IMR-90 (cell line): ENCODE measurements at regions not wholly inside any gene's neighbourhood (a gene's known extent, or its start where the extent isn't known, plus 50 kb on each side); places are given as distances from the start of the nearest gene placed in this dataset.

Experiments used
- ATAC-seq: fragments of 200-7000 bp; cut with Tn5 transposase; 2 replicates; pipeline ENCODE4 v1.9.1; 2020; ENCODE audit warnings: low read depth, mild to moderate bottlenecking, moderate library complexity
- BruUV-seq: library from RNA; stranded (reverse); fragments of 400-500 nt; replicated peaks from 2 replicates; lab custom pipeline; 2021; lab: Mats Ljungman, UMichigan
- CTCF ChIA-PET: fragments of 300-600 bp; formaldehyde crosslinking; extraction: SDS; loops from one replicate; lab custom pipeline; 2021; ENCODE audit warnings: antibody characterized with exemption; lab: Yijun Ruan, JAX
- POLR2A ChIA-PET: fragments of 300-600 bp; sonication (Branson Sonifier 250); formaldehyde crosslinking; loops from one replicate; lab custom pipeline; 2022; ENCODE audit warnings: antibody characterized with exemption; ENCODE audit not compliant: unreplicated experiment; lab: Charles Lee
- DNase-seq: peaks from one replicate; pipeline ENCODE4 v3.0.0; 2013
- H2AFZ ChIP-seq: replicated peaks from 2 replicates; pipeline ENCODE3; 2013; ENCODE audit warnings: low read length, mild to moderate bottlenecking; ENCODE audit not compliant: poor library complexity
- H2AK5ac ChIP-seq: 2 replicates; pipeline ENCODE4 v1.6.1; 2013; ENCODE audit warnings: low read depth, low read length, inconsistent platforms
- H2AK9ac ChIP-seq: replicated peaks from 2 replicates; pipeline ENCODE3; 2013; ENCODE audit warnings: mild to moderate bottlenecking, low read depth, low read length, moderate library complexity; ENCODE audit not compliant: poor library complexity
- H2BK120ac ChIP-seq: 2 replicates; pipeline ENCODE4 v1.6.1; 2013; ENCODE audit warnings: low read depth, low read length, inconsistent platforms
- H2BK15ac ChIP-seq: 3 replicates; pipeline ENCODE4 v1.6.1; 2013; ENCODE audit warnings: low read depth, low read length, inconsistent platforms
- H2BK20ac ChIP-seq: 2 replicates; pipeline ENCODE4 v1.6.1; 2013; ENCODE audit warnings: low read depth, mild to moderate bottlenecking, inconsistent platforms, low read length, moderate library complexity
- H2BK5ac ChIP-seq: 2 replicates; pipeline ENCODE4 v1.6.1; 2013; ENCODE audit warnings: mild to moderate bottlenecking, low read depth, low read length, inconsistent platforms; ENCODE audit not compliant: poor library complexity, severe bottlenecking
- H3K14ac ChIP-seq: replicated peaks from 2 replicates; pipeline ENCODE4 v1.6.1; 2013; ENCODE audit warnings: low read depth, low read length, inconsistent platforms
- H3K18ac ChIP-seq: 2 replicates; pipeline ENCODE4 v1.6.1; 2013; ENCODE audit warnings: low read depth, low read length, control low read depth
- H3K23ac ChIP-seq: 2 replicates; pipeline ENCODE4 v1.6.1; 2013; ENCODE audit warnings: low read depth, low read length, inconsistent platforms
- H3K27ac ChIP-seq: 2 replicates; pipeline ENCODE4 v1.5.1; 2013; ENCODE audit warnings: mild to moderate bottlenecking, control low read depth, low read length; ENCODE audit not compliant: insufficient read depth
- H3K27me3 ChIP-seq: 2 replicates; pipeline ENCODE4 v1.6.1; 2013; ENCODE audit warnings: low read length; ENCODE audit not compliant: control insufficient read depth, insufficient read depth
- H3K36me3 ChIP-seq: 2 replicates; pipeline ENCODE4 v1.6.1; 2013; ENCODE audit warnings: low read length, mixed read lengths; ENCODE audit not compliant: control insufficient read depth, insufficient read depth
- H3K4ac ChIP-seq: 2 replicates; pipeline ENCODE4 v1.6.1; 2013; ENCODE audit warnings: low read depth, low read length, inconsistent platforms
- H3K4me1 ChIP-seq: 2 replicates; pipeline ENCODE4 v1.6.1; 2013; ENCODE audit warnings: low read length, mixed read lengths; ENCODE audit not compliant: control insufficient read depth, insufficient read depth
- H3K4me2 ChIP-seq: 2 replicates; pipeline ENCODE4 v1.6.1; 2013; ENCODE audit warnings: low read depth, mild to moderate bottlenecking, control low read depth, low read length, moderate library complexity
- H3K4me3 ChIP-seq: 2 replicates; pipeline ENCODE4 v1.5.1; 2013; ENCODE audit warnings: low read depth, mild to moderate bottlenecking, control low read depth, low read length, moderate library complexity; ENCODE audit not compliant: insufficient read depth
- H3K56ac ChIP-seq: 2 replicates; pipeline ENCODE4 v1.6.1; 2013; ENCODE audit warnings: low read length, inconsistent platforms; ENCODE audit not compliant: insufficient read depth; ENCODE audit errors: extremely low read depth
- H3K79me1 ChIP-seq, 2 experiments: 2 replicates each; pipeline ENCODE4 v1.6.1; 2013; ENCODE audit warnings: low read length in 2 of 2, inconsistent platforms in 1 of 2, low read depth in 1 of 2
- H3K9ac ChIP-seq: 2 replicates; pipeline ENCODE4 v1.6.1; 2013; ENCODE audit warnings: low read depth, low read length, control low read depth
- H3K9me1 ChIP-seq: 2 replicates; pipeline ENCODE4 v1.6.1; 2013; ENCODE audit warnings: low read length, inconsistent platforms; ENCODE audit not compliant: insufficient read depth
- H3K9me3 ChIP-seq: 2 replicates; pipeline ENCODE4 v1.6.1; 2013; ENCODE audit warnings: low read length; ENCODE audit not compliant: control insufficient read depth, insufficient read depth
- H4K20me1 ChIP-seq: 2 replicates; pipeline ENCODE4 v1.6.1; 2013; ENCODE audit warnings: low read length, inconsistent platforms; ENCODE audit not compliant: insufficient read depth
- H4K5ac ChIP-seq: 2 replicates; pipeline ENCODE4 v1.6.1; 2013; ENCODE audit warnings: mild to moderate bottlenecking, low read depth, low read length, control low read depth
- H4K8ac ChIP-seq, 2 experiments: 2 replicates each; pipeline ENCODE4 v1.6.1; 2013; ENCODE audit warnings: low read depth in 2 of 2, low read length in 2 of 2, control low read depth in 1 of 2, inconsistent platforms in 1 of 2
- H4K91ac ChIP-seq: 2 replicates; pipeline ENCODE4 v1.6.1; 2013; ENCODE audit warnings: low read depth, low read length, inconsistent platforms; ENCODE audit not compliant: insufficient read depth
- BHLHE40 ChIP-seq: fragments of 150-350 bp; IDR thresholded peaks from 2 replicates; pipeline ENCODE4 v1.6.1; 2016; ENCODE audit warnings: mild to moderate bottlenecking, low read depth, low read length
- CEBPB ChIP-seq: IDR thresholded peaks from 2 replicates; pipeline ENCODE4 v1.6.1; 2012; ENCODE audit warnings: low read depth, low read length, improper control_type of control experiment
- MAFK ChIP-seq: IDR thresholded peaks from 2 replicates; pipeline ENCODE4 v1.6.1; 2012; ENCODE audit warnings: low read depth, low read length, improper control_type of control experiment
- MAZ ChIP-seq: IDR thresholded peaks from 2 replicates; pipeline ENCODE4 v1.6.1; 2012; ENCODE audit warnings: low read depth, mild to moderate bottlenecking, low read length, improper control_type of control experiment, moderate library complexity, borderline replicate concordance
- MXI1 ChIP-seq: IDR thresholded peaks from 2 replicates; pipeline ENCODE4 v1.6.1; 2012; ENCODE audit warnings: low read depth, mild to moderate bottlenecking, low read length, moderate library complexity, borderline replicate concordance
- NFE2L2 ChIP-seq: fragments of 150-350 bp; IDR thresholded peaks from 2 replicates; pipeline ENCODE4 v1.6.1; 2016; ENCODE audit warnings: low read depth, mild to moderate bottlenecking, low read length
- POLR2A ChIP-seq: IDR thresholded peaks from 2 replicates; pipeline ENCODE4 v1.6.1; 2012; ENCODE audit warnings: mild to moderate bottlenecking, low read depth, low read length
- RAD21 ChIP-seq: IDR thresholded peaks from 2 replicates; pipeline ENCODE4 v1.6.1; 2012; ENCODE audit warnings: low read length, improper control_type of control experiment
- RCOR1 ChIP-seq: IDR thresholded peaks from 2 replicates; pipeline ENCODE4 v1.6.1; 2012; ENCODE audit warnings: mild to moderate bottlenecking, low read length, improper control_type of control experiment; ENCODE audit not compliant: insufficient replicate concordance
- RFX5 ChIP-seq: IDR thresholded peaks from 2 replicates; pipeline ENCODE4 v1.8.0; 2012; ENCODE audit warnings: low read depth, mild to moderate bottlenecking, low read length, moderate library complexity
- SMC3 ChIP-seq: fragments of 150-350 bp; IDR thresholded peaks from 2 replicates; pipeline ENCODE4 v1.6.1; 2016; ENCODE audit warnings: low read depth, mild to moderate bottlenecking, antibody characterized with exemption, low read length, moderate library complexity
- USF2 ChIP-seq: fragments of 150-350 bp; IDR thresholded peaks from 2 replicates; pipeline ENCODE4 v1.6.1; 2017; ENCODE audit warnings: mild to moderate bottlenecking, antibody characterized with exemption, low read length, low read depth
- WGBS, 2 experiments: methylation state at CpG; one replicate each; pipeline versions ENCODE4 v1.1.5 to v1.1.7; 2013; ENCODE audit warnings: missing lambda C conversion rate in 2 of 2; ENCODE audit not compliant: insufficient read length in 1 of 2; ENCODE audit errors: extremely low coverage in 2 of 2; 5-methylcytosine and 5-hydroxymethylcytosine counted together
- dilution Hi-C: fragments of 300-500 bp; cut with HindIII; formaldehyde crosslinking; loops from one replicate; pipeline ENCODE4 v1.14.3; 2018; ENCODE audit warnings: low sequenced_read_pairs; ENCODE audit not compliant: unreplicated experiment
- in situ Hi-C: fragments of 300-500 bp; cut with MboI; formaldehyde crosslinking; loops from 3 replicates; pipeline ENCODE4 v1.14.3; 2019; ENCODE audit warnings: low sequenced_read_pairs, inconsistent platforms, mixed read lengths
- intact Hi-C: fragments of 100-400 bp; cut with micrococcal nuclease; formaldehyde crosslinking; loops from 2 replicates; pipeline ENCODE4 v1.10.0; 2022
- TF ChIP-seq, protein P1 (sequence below): fragments of 150-350 bp; IDR thresholded peaks from 2 replicates; pipeline ENCODE4 v1.6.1; 2016; ENCODE audit warnings: low read depth, mild to moderate bottlenecking, low read length, moderate library complexity, borderline replicate concordance

DNA sequence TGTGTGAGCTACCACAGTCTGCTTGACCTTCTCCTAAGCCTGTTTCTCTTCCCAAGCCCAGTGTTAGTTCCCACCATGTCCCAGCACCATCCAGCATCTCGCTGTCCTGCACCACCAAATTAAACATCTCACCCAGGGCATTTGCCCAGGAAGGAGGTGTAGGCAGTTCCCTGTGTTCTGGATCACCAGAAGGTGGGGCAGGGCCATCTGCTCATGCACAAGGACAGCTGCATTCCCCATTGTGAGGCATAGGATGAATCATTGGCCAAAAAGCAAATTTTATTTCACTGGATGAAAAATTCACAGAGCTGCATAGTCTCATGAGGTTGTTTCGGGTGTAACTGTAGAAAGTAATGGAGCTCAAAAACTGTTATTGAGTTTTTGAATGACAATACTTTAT is 89.5 kb upstream of the GRIA1 start:
- no peak overlapping the region for H3K23ac ChIP-seq
- no peak for DNase-seq
- no peak overlapping the region for H2AFZ ChIP-seq
- H3K14ac ChIP-seq = no peak overlapping the region
- H3K4ac ChIP-seq = no peak overlapping the region
- POLR2A ChIA-PET = no interaction called here
- CTCF ChIA-PET = no interaction called here
- H3K9me3 ChIP-seq = 0 out of 2 replicates have a peak, but pooled peaks cover 2% of the 10 kb centered on the region
- no peak overlapping the region for H3K18ac ChIP-seq
- BruUV-seq = no TSS peak
- no peaks in the 10 kb centered on the region for H3K27me3 ChIP-seq
- no peak overlapping the region for H3K56ac ChIP-seq
- no peak overlapping the region for H2BK15ac ChIP-seq
- no peak overlapping the region for H4K91ac ChIP-seq
- no peak overlapping the region for H2BK120ac ChIP-seq
- dilution Hi-C loops = no loop called here
- H2BK5ac ChIP-seq = no peak overlapping the region
- H2AK9ac ChIP-seq = no peak overlapping the region
- no peak overlapping the region for H2BK20ac ChIP-seq
- H3K4me3 ChIP-seq = no peak overlapping the region
- no peak overlapping the region for H4K5ac ChIP-seq
- no peak overlapping the region for H4K8ac ChIP-seq
- H4K20me1 ChIP-seq = no peaks in the 10 kb centered on the region
- H3K27ac ChIP-seq = no peak overlapping the region
- no peaks in the 10 kb centered on the region for H3K79me1 ChIP-seq
- no peaks in the 10 kb centered on the region for H3K9me1 ChIP-seq
- no CpG with 5 or more reads among the region's 2 CpGs for WGBS, 2 experiments
- H3K36me3 ChIP-seq = no peaks in the 10 kb centered on the region
- H3K4me1 ChIP-seq = no peaks in the 10 kb centered on the region
- no peak overlapping the region for H3K4me2 ChIP-seq
- TF ChIP-seq CEBPB (no peak), POLR2A (no peak), RCOR1 (no peak), RAD21 (no peak), SMC3 (no peak), NFE2L2 (no peak), MXI1 (no peak), MAZ (no peak), BHLHE40 (no peak), RFX5 (no peak), MAFK (no peak), USF2 (no peak)
- TF ChIP-seq, protein P1, sequence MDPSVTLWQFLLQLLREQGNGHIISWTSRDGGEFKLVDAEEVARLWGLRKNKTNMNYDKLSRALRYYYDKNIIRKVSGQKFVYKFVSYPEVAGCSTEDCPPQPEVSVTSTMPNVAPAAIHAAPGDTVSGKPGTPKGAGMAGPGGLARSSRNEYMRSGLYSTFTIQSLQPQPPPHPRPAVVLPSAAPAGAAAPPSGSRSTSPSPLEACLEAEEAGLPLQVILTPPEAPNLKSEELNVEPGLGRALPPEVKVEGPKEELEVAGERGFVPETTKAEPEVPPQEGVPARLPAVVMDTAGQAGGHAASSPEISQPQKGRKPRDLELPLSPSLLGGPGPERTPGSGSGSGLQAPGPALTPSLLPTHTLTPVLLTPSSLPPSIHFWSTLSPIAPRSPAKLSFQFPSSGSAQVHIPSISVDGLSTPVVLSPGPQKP = no peak
- no peak for ATAC-seq
- H2AK5ac ChIP-seq = no peak overlapping the region
- intact Hi-C loops = no loop called here
- H3K9ac ChIP-seq = no peak overlapping the region
- in situ Hi-C loops = no loop called here
